AML-193 (cell line): ENCODE measurements at regions not wholly inside any gene's neighbourhood (a gene's known extent, or its start where the extent isn't known, plus 50 kb on each side); places are given as distances from the start of the nearest gene placed in this dataset.
"Not testable (repeated sequence)": the region's sequence is repeated elsewhere in the genome, so short reads cannot be mapped to it uniquely, and the experiment has no call there.

Experiments
- DNase-seq, 2 experiments: peaks; one replicate each; lab custom pipeline; 2025; lab: John Stamatoyannopoulos, UW

- DNase-seq, result no peak
Observed at GRCh38 chr6:126976253-126976797, 142.1 kb upstream of the RSPO3 start.

GRCh38 chr6:126983779-126984178 is 134.7 kb upstream of the RSPO3 start:
- no peak for DNase-seq

GRCh38 chr6:126988125-126988524 is 130.3 kb upstream of the RSPO3 start:
- DNase-seq, result not testable (repeated sequence)

- no peak for DNase-seq
Observed at GRCh38 chr6:127000631-127001030, 117.8 kb upstream of the RSPO3 start.

- DNase-seq, result no peak
Observed at GRCh38 chr6:127013865-127014264, 104.6 kb upstream of the RSPO3 start.

GRCh38 chr6:127015858-127016257 is 102.6 kb upstream of the RSPO3 start:
- DNase-seq, result no peak

GRCh38 chr6:127019828-127020227 is 98.6 kb upstream of the RSPO3 start:
- no peak for DNase-seq

- no peak for DNase-seq
Observed at GRCh38 chr6:127022302-127022701, 96.2 kb upstream of the RSPO3 start.

GRCh38 chr6:127023001-127023778 is 95.3 kb upstream of the RSPO3 start:
- no peak for DNase-seq

- no peak for DNase-seq
Observed at GRCh38 chr6:127026247-127026646, 92.2 kb upstream of the RSPO3 start.

- DNase-seq, result no peak
Observed at GRCh38 chr6:127030111-127030510, 88.4 kb upstream of the RSPO3 start.

GRCh38 chr6:127030836-127031235 is 87.6 kb upstream of the RSPO3 start:
- no peak for DNase-seq

- no peak for DNase-seq
Observed at GRCh38 chr6:127031511-127031910, 87.0 kb upstream of the RSPO3 start.

GRCh38 chr6:127032971-127033370 is 85.5 kb upstream of the RSPO3 start:
- no peak for DNase-seq

GRCh38 chr6:127051571-127052260 is 66.8 kb upstream of the RSPO3 start:
- no peak for DNase-seq

GRCh38 chr6:127053032-127053874 is 65.2 kb upstream of the RSPO3 start:
- no peak for DNase-seq

GRCh38 chr6:127053875-127054235 is 64.6 kb upstream of the RSPO3 start:
- no peak for DNase-seq

GRCh38 chr6:127058027-127058426 is 60.4 kb upstream of the RSPO3 start:
- DNase-seq, result no peak

GRCh38 chr6:127058936-127059335 is 59.5 kb upstream of the RSPO3 start:
- no peak for DNase-seq
